B cell (primary cell): ENCODE measurements at regions not wholly inside any gene's neighbourhood (a gene's known extent, or its start where the extent isn't known, plus 50 kb on each side); places are given as distances from the start of the nearest gene placed in this dataset.
"Not testable (repeated sequence)": the region's sequence is repeated elsewhere in the genome, so short reads cannot be mapped to it uniquely, and the experiment has no call there.

Experiments used
- ATAC-seq: fragments of 200-7000 bp; cut with Tn5 transposase; one replicate; pipeline ENCODE4 v1.10.0; 2021; ENCODE audit warnings: low read depth, mild to moderate bottlenecking, moderate number of reproducible peaks, moderate library complexity
- CTCF ChIA-PET: fragments of 350-600 bp; sonication (Branson Sonifier 250); formaldehyde crosslinking; loops from one replicate; lab custom pipeline; 2021; ENCODE audit warnings: antibody characterized with exemption, inconsistent platforms; lab: Charles Lee
- POLR2A ChIA-PET: fragments of 350-600 bp; sonication (Branson Sonifier 250); formaldehyde crosslinking; loops from one replicate; lab custom pipeline; 2021; ENCODE audit warnings: antibody characterized with exemption; lab: Charles Lee
- DNase-seq: peaks from one replicate; pipeline ENCODE4 v3.0.0; 2013
- H2AFZ ChIP-seq: 2 replicates; pipeline ENCODE4 v1.6.1; 2012; ENCODE audit warnings: mild to moderate bottlenecking, low read depth, low read length; ENCODE audit not compliant: insufficient read depth, poor library complexity, severe bottlenecking
- H3K27ac ChIP-seq, 2 donors: 1 replicate in 1 of 2; 2 replicates in 1 of 2; pipeline ENCODE4 v1.5.1; 2012 to 2013; ENCODE audit warnings: low read length in 2 of 2, mild to moderate bottlenecking in 2 of 2, moderate library complexity in 1 of 2
- H3K27me3 ChIP-seq, 4 experiments: fragments of 200-600 bp in 1 of 4; sonication (generic) in 1 of 4; replicated peaks in 1 of 4; 1 replicate in 2 of 4; 2 replicates in 2 of 4; pipeline versions ENCODE4 v1.6.1 to v1.7.0; 2013 to 2016; ENCODE audit warnings: low read length in 3 of 4, mild to moderate bottlenecking in 2 of 4, mixed read lengths in 1 of 4, moderate library complexity in 1 of 4; ENCODE audit not compliant: insufficient read depth in 4 of 4, control insufficient read depth in 3 of 4; ENCODE audit errors: control extremely low read depth in 1 of 4
- H3K36me3 ChIP-seq, 2 experiments: replicated peaks in 1 of 2; 1 replicate in 1 of 2; 2 replicates in 1 of 2; pipeline versions ENCODE4 v1.6.1 to v1.7.1; 2013; ENCODE audit warnings: low read length in 1 of 2; ENCODE audit not compliant: insufficient read depth in 2 of 2, control insufficient read depth in 1 of 2; ENCODE audit errors: control extremely low read depth in 1 of 2, extremely low read depth in 1 of 2
- H3K4me1 ChIP-seq, 2 donors: fragments of 200-600 bp in 1 of 2; sonication (generic) in 1 of 2; 1 replicate in 1 of 2; 2 replicates in 1 of 2; pipeline versions ENCODE4 v1.5.1 to v1.6.1; 2013 to 2017; ENCODE audit warnings: low read length in 2 of 2; ENCODE audit not compliant: control insufficient read depth in 2 of 2, insufficient read depth in 2 of 2
- H3K4me2 ChIP-seq: replicated peaks from 2 replicates; pipeline ENCODE3; 2012; ENCODE audit warnings: mild to moderate bottlenecking, low read depth, low read length; ENCODE audit not compliant: poor library complexity, severe bottlenecking
- H3K4me3 ChIP-seq, 5 experiments: fragments of 200-600 bp in 1 of 5; sonication (generic) in 1 of 5; 1 replicate in 3 of 5; 2 replicates in 2 of 5; pipeline versions ENCODE4 v1.5.1 to v1.7.0; 2011 to 2016; ENCODE audit warnings: low read length in 4 of 5, mild to moderate bottlenecking in 4 of 5, low read depth in 2 of 5, control low read depth in 1 of 5, moderate library complexity in 1 of 5; ENCODE audit not compliant: insufficient read depth in 1 of 5; ENCODE audit errors: control extremely low read depth in 1 of 5, extremely low read depth in 1 of 5
- H3K79me2 ChIP-seq: fragments of 200-600 bp; sonication (generic); one replicate; pipeline ENCODE4 v1.6.0; 2016; ENCODE audit warnings: low read length; ENCODE audit not compliant: control insufficient read depth, insufficient read depth
- H3K9ac ChIP-seq: fragments of 200-600 bp; sonication (generic); 2 replicates; pipeline ENCODE4 v1.6.1; 2017; ENCODE audit warnings: mild to moderate bottlenecking, low read length, moderate library complexity
- H3K9me3 ChIP-seq, 3 donors: one replicate each; pipeline versions ENCODE4 v1.6.1 to v1.7.1; 2013; ENCODE audit warnings: low read length in 2 of 3; ENCODE audit not compliant: control insufficient read depth in 2 of 3, insufficient read depth in 1 of 3; ENCODE audit errors: control extremely low read depth in 1 of 3
- H4K20me1 ChIP-seq: 2 replicates; pipeline ENCODE4 v1.6.0; 2012; ENCODE audit warnings: mild to moderate bottlenecking, low read length; ENCODE audit not compliant: insufficient read depth, control insufficient read depth, poor library complexity, severe bottlenecking
- H3K27ac Mint-ChIP-seq: one replicate; pipeline ENCODE4 v1.8.0; 2021; ENCODE audit warnings: mixed read lengths
- H3K27me3 Mint-ChIP-seq: one replicate; pipeline ENCODE4 v1.8.0; 2021; ENCODE audit warnings: mixed read lengths
- H3K4me1 Mint-ChIP-seq: one replicate; pipeline ENCODE4 v1.8.0; 2021; ENCODE audit warnings: mixed read lengths
- H3K4me3 Mint-ChIP-seq: one replicate; pipeline ENCODE4 v1.8.0; 2021; ENCODE audit warnings: mixed read lengths
- H3K9me3 Mint-ChIP-seq: one replicate; pipeline ENCODE4 v1.8.0; 2022; ENCODE audit warnings: mixed read lengths; ENCODE audit not compliant: insufficient read depth
- CTCF ChIP-seq: fragments of 200-600 bp; IDR thresholded peaks from one replicate; pipeline ENCODE4 v1.8.0; 2022; ENCODE audit warnings: antibody characterized with exemption, mild to moderate bottlenecking
- EZH2 ChIP-seq: IDR thresholded peaks from 2 replicates; pipeline ENCODE4 v1.6.1; 2012; ENCODE audit warnings: borderline replicate concordance, low read depth, mild to moderate bottlenecking, moderate library complexity, low read length; ENCODE audit not compliant: insufficient read depth, poor library complexity, severe bottlenecking
- WGBS: methylation state at CpG from one replicate; pipeline ENCODE4 v1.1.5; 2013; ENCODE audit warnings: missing lambda C conversion rate; ENCODE audit not compliant: insufficient coverage; 5-methylcytosine and 5-hydroxymethylcytosine counted together
- intact Hi-C: fragments of 100-400 bp; cut with micrococcal nuclease; formaldehyde crosslinking; loops from one replicate; pipeline ENCODE4 v1.10.0; 2022

GRCh38 chr7:69389216-69389615 is 209.1 kb upstream of the AUTS2 start:
- Mint-ChIP-seq H3K27me3 (no peaks in the 10 kb centered on the region), H3K4me1 (no peaks in the 10 kb centered on the region), H3K9me3 (no peaks in the 10 kb centered on the region), H3K27ac (no peak overlapping the region), H3K4me3 (no peak overlapping the region)
- no peak overlapping the region for H3K27ac ChIP-seq
- H4K20me1 ChIP-seq: no peaks in the 10 kb centered on the region
- H3K4me2 ChIP-seq: no peak overlapping the region
- H3K4me1 ChIP-seq: no peaks in the 10 kb centered on the region
- no peaks in the 10 kb centered on the region for H3K9me3 ChIP-seq
- TF ChIP-seq CTCF (no peak), EZH2 (no peak)
- no peak overlapping the region for H2AFZ ChIP-seq
- intact Hi-C loops: no loop called here
- DNase-seq (no peak), ATAC-seq (no peak)
- no peaks in the 10 kb centered on the region for H3K27me3 ChIP-seq
- H3K9ac ChIP-seq: no peak overlapping the region
- no peaks in the 10 kb centered on the region for H3K79me2 ChIP-seq
- ChIA-PET POLR2A (no interaction called here), CTCF (no interaction called here)
- H3K36me3 ChIP-seq: no peaks in the 10 kb centered on the region
- no CpG with 5 or more reads among the region's 4 CpGs for WGBS
- no peak overlapping the region for H3K4me3 ChIP-seq

- H3K27ac Mint-ChIP-seq, H3K4me2 ChIP-seq, H3K9me3 Mint-ChIP-seq, intact Hi-C loops, H3K4me1 ChIP-seq, H4K20me1 ChIP-seq, H3K4me1 Mint-ChIP-seq, H2AFZ ChIP-seq, H3K79me2 ChIP-seq, CTCF ChIA-PET, H3K27me3 Mint-ChIP-seq, DNase-seq, ATAC-seq, H3K27ac ChIP-seq, H3K9me3 ChIP-seq, H3K36me3 ChIP-seq, POLR2A ChIA-PET, H3K4me3 Mint-ChIP-seq, H3K9ac ChIP-seq, H3K27me3 ChIP-seq, H3K4me3 ChIP-seq: not testable (repeated sequence)
- WGBS: 91% methylated on average over 26 of the region's 30 CpGs
Observed at GRCh38 chr7:69393912-69394311, 204.4 kb upstream of the AUTS2 start.
